ENCODE measurements at regions not wholly inside any gene's neighbourhood (a gene's known extent, or its start where the extent isn't known, plus 50 kb on each side); places are given as distances from the start of the nearest gene placed in this dataset.

GRCh38 chr14:51145246-51145645 lies 50.3 kb upstream of the TRIM9 start:
- DNase-seq (ENCODE audit: low read depth), result no peak
- TF ChIP-seq POLR2A (IDR thresholded peaks at IDR 0.05; ENCODE audit: extremely low read depth, insufficient read length) (no peak), MYC (IDR thresholded peaks at IDR 0.05; ENCODE audit: low read depth, low read length) (no peak)
- no peak overlapping the region for H3K4me3 ChIP-seq (ENCODE audit: low read depth, low read length)

GRCh38 chr14:51147183-51147582 lies 52.3 kb upstream of the TRIM9 start:
- no peak for DNase-seq (ENCODE audit: low read depth)
- H3K4me3 ChIP-seq (ENCODE audit: low read depth, low read length), result no peak overlapping the region
- no peak for TF ChIP-seq POLR2A (IDR thresholded peaks at IDR 0.05; ENCODE audit: extremely low read depth, insufficient read length)
- TF ChIP-seq, protein P1, sequence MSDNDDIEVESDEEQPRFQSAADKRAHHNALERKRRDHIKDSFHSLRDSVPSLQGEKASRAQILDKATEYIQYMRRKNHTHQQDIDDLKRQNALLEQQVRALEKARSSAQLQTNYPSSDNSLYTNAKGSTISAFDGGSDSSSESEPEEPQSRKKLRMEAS (IDR thresholded peaks at IDR 0.05; ENCODE audit: low read depth, low read length), result no peak
- TF ChIP-seq, protein P2, sequence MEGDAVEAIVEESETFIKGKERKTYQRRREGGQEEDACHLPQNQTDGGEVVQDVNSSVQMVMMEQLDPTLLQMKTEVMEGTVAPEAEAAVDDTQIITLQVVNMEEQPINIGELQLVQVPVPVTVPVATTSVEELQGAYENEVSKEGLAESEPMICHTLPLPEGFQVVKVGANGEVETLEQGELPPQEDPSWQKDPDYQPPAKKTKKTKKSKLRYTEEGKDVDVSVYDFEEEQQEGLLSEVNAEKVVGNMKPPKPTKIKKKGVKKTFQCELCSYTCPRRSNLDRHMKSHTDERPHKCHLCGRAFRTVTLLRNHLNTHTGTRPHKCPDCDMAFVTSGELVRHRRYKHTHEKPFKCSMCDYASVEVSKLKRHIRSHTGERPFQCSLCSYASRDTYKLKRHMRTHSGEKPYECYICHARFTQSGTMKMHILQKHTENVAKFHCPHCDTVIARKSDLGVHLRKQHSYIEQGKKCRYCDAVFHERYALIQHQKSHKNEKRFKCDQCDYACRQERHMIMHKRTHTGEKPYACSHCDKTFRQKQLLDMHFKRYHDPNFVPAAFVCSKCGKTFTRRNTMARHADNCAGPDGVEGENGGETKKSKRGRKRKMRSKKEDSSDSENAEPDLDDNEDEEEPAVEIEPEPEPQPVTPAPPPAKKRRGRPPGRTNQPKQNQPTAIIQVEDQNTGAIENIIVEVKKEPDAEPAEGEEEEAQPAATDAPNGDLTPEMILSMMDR (IDR thresholded peaks at IDR 0.05; ENCODE audit: low read depth, low read length), result no peak
- TF ChIP-seq MYC (IDR thresholded peaks at IDR 0.05; ENCODE audit: low read depth, low read length), result no peak

GRCh38 chr14:51155326-51155725 lies 60.4 kb upstream of the TRIM9 start:
- TF ChIP-seq MYC (IDR thresholded peaks at IDR 0.05; ENCODE audit: low read depth, low read length), result no peak
- TF ChIP-seq, protein P2 (IDR thresholded peaks at IDR 0.05; ENCODE audit: low read depth, low read length), result no peak
- no peak for TF ChIP-seq POLR2A (IDR thresholded peaks at IDR 0.05; ENCODE audit: extremely low read depth, insufficient read length)
- TF ChIP-seq, protein P1 (IDR thresholded peaks at IDR 0.05; ENCODE audit: low read depth, low read length), result no peak

GRCh38 chr14:51157012-51157411 lies 62.1 kb upstream of the TRIM9 start:
- no peak overlapping the region for H3K4me3 ChIP-seq (ENCODE audit: low read depth, low read length)
- DNase-seq (ENCODE audit: low read depth), result peak; percentile 36
- TF ChIP-seq, protein P2 (IDR thresholded peaks at IDR 0.05; ENCODE audit: low read depth, low read length), result peak; percentile 36
- TF ChIP-seq, protein P1 (IDR thresholded peaks at IDR 0.05; ENCODE audit: low read depth, low read length), result no peak

More at GRCh38 chr14:51155326-51155725, 60.4 kb upstream of the TRIM9 start:
- no peak overlapping the region for H3K4me3 ChIP-seq (ENCODE audit: low read depth, low read length)
- DNase-seq (ENCODE audit: low read depth), result no peak

DNA sequence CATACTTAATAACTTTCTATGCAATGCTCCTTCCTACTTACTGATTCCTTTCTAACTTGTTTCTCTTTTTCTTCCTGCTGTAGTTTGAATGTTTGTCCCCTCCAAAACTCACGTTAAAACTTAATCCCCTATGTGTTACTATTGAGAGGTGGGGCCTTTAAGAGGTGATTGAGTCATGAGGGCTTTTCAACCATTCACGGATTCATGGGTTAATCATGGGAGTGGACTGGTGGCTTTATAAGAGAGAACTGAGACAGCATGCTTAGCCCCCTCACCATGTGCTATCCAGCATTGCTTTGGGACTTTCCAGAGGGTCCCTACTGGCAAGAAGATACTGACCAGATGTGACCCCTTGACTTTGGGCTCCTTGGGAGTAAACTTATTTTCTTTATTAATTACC lies 66.0 kb upstream of the TRIM9 start:
- no peak for DNase-seq (ENCODE audit: low read depth)
- H3K4me3 ChIP-seq (ENCODE audit: low read depth, low read length), result no peak overlapping the region
- TF ChIP-seq, protein P1 (IDR thresholded peaks at IDR 0.05; ENCODE audit: low read depth, low read length), result no peak
- TF ChIP-seq MYC (IDR thresholded peaks at IDR 0.05; ENCODE audit: low read depth, low read length) (no peak), POLR2A (IDR thresholded peaks at IDR 0.05; ENCODE audit: extremely low read depth, insufficient read length) (no peak)
- TF ChIP-seq, protein P2 (IDR thresholded peaks at IDR 0.05; ENCODE audit: low read depth, low read length), result no peak

- DNase-seq (ENCODE audit: low read depth), result no peak
- H3K4me3 ChIP-seq (ENCODE audit: low read depth, low read length), result no peak overlapping the region
- TF ChIP-seq, protein P1 (IDR thresholded peaks at IDR 0.05; ENCODE audit: low read depth, low read length), result no peak
Observed at GRCh38 chr14:51165415-51165814, 70.5 kb upstream of the TRIM9 start.

- TF ChIP-seq, protein P2 (IDR thresholded peaks at IDR 0.05; ENCODE audit: low read depth, low read length), result no peak
- no peak for TF ChIP-seq MYC (IDR thresholded peaks at IDR 0.05; ENCODE audit: low read depth, low read length)
- TF ChIP-seq POLR2A (IDR thresholded peaks at IDR 0.05; ENCODE audit: extremely low read depth, insufficient read length), result no peak
- TF ChIP-seq, protein P1 (IDR thresholded peaks at IDR 0.05; ENCODE audit: low read depth, low read length), result no peak
- peak; percentile 9 for DNase-seq (ENCODE audit: low read depth)
- H3K4me3 ChIP-seq (ENCODE audit: low read depth, low read length), result no peak overlapping the region
Observed at GRCh38 chr14:51167587-51168214, 72.3 kb upstream of the TMX1 start.
